H9 (cell line): ENCODE measurements at regions not wholly inside any gene's neighbourhood (a gene's known extent, or its start where the extent isn't known, plus 50 kb on each side); places are given as distances from the start of the nearest gene placed in this dataset.

Experiments used
- DNase-seq: peaks from one replicate; pipeline ENCODE4 v3.0.0-alpha.2; 2017
- H2AFZ ChIP-seq: one replicate; pipeline ENCODE4 v1.6.1; 2013; ENCODE audit warnings: mild to moderate bottlenecking, low read length, control low read depth, moderate library complexity
- H2AK5ac ChIP-seq: 2 replicates; pipeline ENCODE4 v1.6.1; 2013; ENCODE audit warnings: low read length, control low read depth, mixed read lengths; ENCODE audit not compliant: insufficient read length
- H2BK120ac ChIP-seq: one replicate; pipeline ENCODE4 v1.6.1; 2013; ENCODE audit warnings: low read depth, mild to moderate bottlenecking, low read length, control low read depth, inconsistent platforms; ENCODE audit not compliant: poor library complexity, severe bottlenecking
- H2BK12ac ChIP-seq: 2 replicates; pipeline ENCODE4 v1.6.1; 2013; ENCODE audit warnings: low read length, control low read depth, mixed read lengths, low read depth; ENCODE audit not compliant: insufficient read length
- H2BK15ac ChIP-seq: 2 replicates; pipeline ENCODE4 v1.6.1; 2013; ENCODE audit warnings: low read depth, low read length, control low read depth
- H2BK20ac ChIP-seq: one replicate; pipeline ENCODE4 v1.6.1; 2013; ENCODE audit warnings: low read depth, mild to moderate bottlenecking, low read length, control low read depth, inconsistent platforms; ENCODE audit not compliant: poor library complexity, severe bottlenecking
- H2BK5ac ChIP-seq: 2 replicates; pipeline ENCODE4 v1.6.1; 2013; ENCODE audit warnings: low read length, control low read depth, mixed read lengths; ENCODE audit not compliant: insufficient read length
- H3K14ac ChIP-seq: 2 replicates; pipeline ENCODE4 v1.6.1; 2013; ENCODE audit warnings: low read length, control low read depth; ENCODE audit not compliant: insufficient read depth
- H3K18ac ChIP-seq: 2 replicates; pipeline ENCODE4 v1.6.1; 2013; ENCODE audit warnings: low read depth, mild to moderate bottlenecking, mixed read lengths, low read length, control low read depth; ENCODE audit not compliant: insufficient read length
- H3K23ac ChIP-seq: 2 replicates; pipeline ENCODE4 v1.6.1; 2013; ENCODE audit warnings: low read length, control low read depth, mixed read lengths, low read depth; ENCODE audit not compliant: insufficient read length
- H3K23me2 ChIP-seq: 2 replicates; pipeline ENCODE4 v1.6.1; 2013; ENCODE audit warnings: low read depth, mild to moderate bottlenecking, mixed read lengths, low read length, control low read depth; ENCODE audit not compliant: insufficient read length, poor library complexity, severe bottlenecking
- H3K27ac ChIP-seq: 2 replicates; pipeline ENCODE4 v1.5.1; 2013; ENCODE audit warnings: low read length, control low read depth, mixed read lengths, low read depth; ENCODE audit not compliant: insufficient read length
- H3K27me3 ChIP-seq: 2 replicates; pipeline ENCODE4 v1.6.1; 2013; ENCODE audit warnings: low read length, control low read depth, inconsistent platforms; ENCODE audit not compliant: insufficient read depth
- H3K4ac ChIP-seq: 2 replicates; pipeline ENCODE4 v1.6.1; 2013; ENCODE audit warnings: low read depth, mild to moderate bottlenecking, control low read depth, inconsistent platforms, low read length, moderate library complexity
- H3K4me1 ChIP-seq: 2 replicates; pipeline ENCODE4 v1.6.1; 2013; ENCODE audit warnings: low read length, control low read depth, inconsistent platforms; ENCODE audit not compliant: insufficient read depth
- H3K4me2 ChIP-seq: 2 replicates; pipeline ENCODE4 v1.6.1; 2013; ENCODE audit warnings: low read length, control low read depth, mixed read lengths; ENCODE audit not compliant: insufficient read length, insufficient read depth
- H3K56ac ChIP-seq: 2 replicates; pipeline ENCODE4 v1.6.1; 2013; ENCODE audit warnings: low read depth, mild to moderate bottlenecking, mixed read lengths, low read length, control low read depth; ENCODE audit not compliant: insufficient read length
- H3K79me1 ChIP-seq: 2 replicates; pipeline ENCODE4 v1.6.1; 2013; ENCODE audit warnings: low read depth, mild to moderate bottlenecking, moderate library complexity, low read length, control low read depth, inconsistent platforms; ENCODE audit not compliant: insufficient read depth, poor library complexity, severe bottlenecking
- H3K79me2 ChIP-seq: 2 replicates; pipeline ENCODE4 v1.6.1; 2013; ENCODE audit warnings: low read length, control low read depth, inconsistent platforms; ENCODE audit not compliant: insufficient read depth
- H3K9ac ChIP-seq: 2 replicates; pipeline ENCODE4 v1.6.1; 2013; ENCODE audit warnings: low read length, control low read depth, mixed read lengths; ENCODE audit not compliant: insufficient read length; ENCODE audit errors: extremely low read depth
- H3K9me3 ChIP-seq: one replicate; pipeline ENCODE4 v1.6.1; 2013; ENCODE audit warnings: low read depth, low read length, inconsistent platforms; ENCODE audit not compliant: control insufficient read depth
- H3T11ph ChIP-seq: one replicate; pipeline ENCODE4 v1.6.1; 2013; ENCODE audit warnings: mild to moderate bottlenecking, low read length, control low read depth, inconsistent platforms
- H4K20me1 ChIP-seq: one replicate; pipeline ENCODE4 v1.6.1; 2013; ENCODE audit not compliant: control insufficient read depth, insufficient read length, insufficient read depth
- H4K5ac ChIP-seq: 2 replicates; pipeline ENCODE4 v1.6.1; 2013; ENCODE audit warnings: low read depth, mild to moderate bottlenecking, mixed read lengths, low read length, control low read depth; ENCODE audit not compliant: insufficient read length
- H4K8ac ChIP-seq: replicated peaks from 2 replicates; pipeline ENCODE4 v1.6.1; 2013; ENCODE audit warnings: low read length, control low read depth, mixed read lengths, low read depth; ENCODE audit not compliant: insufficient read length
- H4K91ac ChIP-seq: 2 replicates; pipeline ENCODE4 v1.6.1; 2013; ENCODE audit warnings: low read depth, mild to moderate bottlenecking, moderate library complexity, mixed read lengths, low read length, control low read depth; ENCODE audit not compliant: insufficient read length
- H3K27ac Mint-ChIP-seq, 3 experiments: 2 replicates in 2 of 3; 3 replicates in 1 of 3; pipeline ENCODE4 v1.8.0; 2020 to 2021; ENCODE audit warnings: mixed read lengths in 3 of 3, mild to moderate bottlenecking in 1 of 3, moderate library complexity in 1 of 3
- H3K27me3 Mint-ChIP-seq: 2 replicates; pipeline ENCODE4 v1.8.0; 2021; ENCODE audit warnings: low read depth, mild to moderate bottlenecking, moderate library complexity, mixed read lengths
- H3K36me3 Mint-ChIP-seq, 3 experiments: 2 replicates in 2 of 3; 3 replicates in 1 of 3; pipeline ENCODE4 v1.8.0; 2020 to 2021; ENCODE audit warnings: low read depth in 3 of 3, mixed read lengths in 3 of 3; ENCODE audit not compliant: insufficient read depth in 1 of 3
- H3K4me1 Mint-ChIP-seq, 2 experiments: 2 replicates each; pipeline ENCODE4 v1.8.0; 2020; ENCODE audit warnings: mixed read lengths in 2 of 2
- H3K4me3 Mint-ChIP-seq, 2 experiments: 2 replicates in 1 of 2; 3 replicates in 1 of 2; pipeline ENCODE4 v1.8.0; 2020 to 2021; ENCODE audit warnings: mild to moderate bottlenecking in 2 of 2, mixed read lengths in 2 of 2, moderate library complexity in 1 of 2
- H3K9me3 Mint-ChIP-seq, 2 experiments: 2 replicates in 1 of 2; 3 replicates in 1 of 2; pipeline ENCODE4 v1.8.0; 2020; ENCODE audit warnings: mild to moderate bottlenecking in 2 of 2, mixed read lengths in 2 of 2, moderate library complexity in 1 of 2
- WGBS: extraction: QIAGEN DNeasy Blood & Tissue Kit; methylation state at CpG from one replicate; pipeline ENCODE4 v1.1.7; 2013; ENCODE audit warnings: missing lambda C conversion rate, low lambda C conversion rate, mixed read lengths; ENCODE audit not compliant: insufficient read length; ENCODE audit errors: extremely low coverage; 5-methylcytosine and 5-hydroxymethylcytosine counted together
- TF ChIP-seq, protein P1 (sequence below): fragments of 200-600 bp; sonication (generic); conservative IDR thresholded peaks from 3 replicates; pipeline ENCODE4 v1.8.0; 2021; ENCODE audit warnings: antibody characterized with exemption, mild to moderate bottlenecking

DNA sequence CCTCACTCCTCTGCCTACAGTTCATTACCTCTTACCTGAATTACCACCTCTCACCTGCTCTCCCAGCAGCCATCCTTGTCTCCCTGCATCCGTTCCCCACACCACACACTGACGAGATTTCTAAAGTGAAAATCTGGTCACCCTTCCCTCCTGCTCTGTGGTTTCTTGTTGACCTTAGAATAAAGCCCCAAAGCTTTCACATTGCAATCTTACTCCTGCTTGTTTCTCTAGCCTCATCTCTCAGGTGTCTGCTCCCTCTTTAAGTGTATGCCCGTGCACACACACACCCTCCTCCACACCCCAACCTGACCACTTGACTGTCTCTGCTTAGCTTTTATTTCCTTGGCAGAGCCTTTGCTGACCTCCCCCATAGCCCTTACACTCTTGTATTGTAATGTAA is 122.0 kb upstream of the SKOR2 start:
- Histone ChIP-seq H3K56ac (no peak overlapping the region), H2AFZ (no peak overlapping the region), H3T11ph (no peak overlapping the region), H2BK12ac (no peak overlapping the region), H3K9ac (no peak overlapping the region), H3K27ac (no peak overlapping the region), H2BK20ac (no peak overlapping the region), H4K91ac (no peak overlapping the region), H3K23me2 (no peaks in the 10 kb centered on the region), H3K79me1 (no peaks in the 10 kb centered on the region), H2BK120ac (no peak overlapping the region), H4K5ac (no peak overlapping the region), H4K20me1 (no peaks in the 10 kb centered on the region), H3K79me2 (no peaks in the 10 kb centered on the region), H2AK5ac (no peak overlapping the region), H3K4me2 (no peak overlapping the region), H3K27me3 (no peaks in the 10 kb centered on the region), H3K4ac (no peak overlapping the region), H4K8ac (no peak overlapping the region), H3K4me1 (no peaks in the 10 kb centered on the region), H3K23ac (no peak overlapping the region), H2BK15ac (no peak overlapping the region), H3K18ac (no peak overlapping the region), H3K9me3 (no peaks in the 10 kb centered on the region), H3K14ac (no peak overlapping the region), H2BK5ac (no peak overlapping the region)
- Mint-ChIP-seq H3K36me3 (no peaks in the 10 kb centered on the region), H3K4me3 (no peak overlapping the region), H3K27ac (no peak overlapping the region), H3K4me1 (peaks cover 6 to 8% of the 10 kb centered on the region in 2 experiments), H3K9me3 (peaks cover 5 to 6% of the 10 kb centered on the region in 2 experiments), H3K27me3 (peaks cover 5% of the 10 kb centered on the region)
- TF ChIP-seq, protein P1, sequence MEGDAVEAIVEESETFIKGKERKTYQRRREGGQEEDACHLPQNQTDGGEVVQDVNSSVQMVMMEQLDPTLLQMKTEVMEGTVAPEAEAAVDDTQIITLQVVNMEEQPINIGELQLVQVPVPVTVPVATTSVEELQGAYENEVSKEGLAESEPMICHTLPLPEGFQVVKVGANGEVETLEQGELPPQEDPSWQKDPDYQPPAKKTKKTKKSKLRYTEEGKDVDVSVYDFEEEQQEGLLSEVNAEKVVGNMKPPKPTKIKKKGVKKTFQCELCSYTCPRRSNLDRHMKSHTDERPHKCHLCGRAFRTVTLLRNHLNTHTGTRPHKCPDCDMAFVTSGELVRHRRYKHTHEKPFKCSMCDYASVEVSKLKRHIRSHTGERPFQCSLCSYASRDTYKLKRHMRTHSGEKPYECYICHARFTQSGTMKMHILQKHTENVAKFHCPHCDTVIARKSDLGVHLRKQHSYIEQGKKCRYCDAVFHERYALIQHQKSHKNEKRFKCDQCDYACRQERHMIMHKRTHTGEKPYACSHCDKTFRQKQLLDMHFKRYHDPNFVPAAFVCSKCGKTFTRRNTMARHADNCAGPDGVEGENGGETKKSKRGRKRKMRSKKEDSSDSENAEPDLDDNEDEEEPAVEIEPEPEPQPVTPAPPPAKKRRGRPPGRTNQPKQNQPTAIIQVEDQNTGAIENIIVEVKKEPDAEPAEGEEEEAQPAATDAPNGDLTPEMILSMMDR, result no peak
- WGBS, result no CpG with 5 or more reads among the region's 3 CpGs
- no peak for DNase-seq
